GM03348 (cell line): ENCODE measurements at regions not wholly inside any gene's neighbourhood (a gene's known extent, or its start where the extent isn't known, plus 50 kb on each side); places are given as distances from the start of the nearest gene placed in this dataset.
A peak's percentile ranks its signal among the peaks of the same experiment; 100 is the strongest.

ENCODE experiments used
- DNase-seq: peaks from one replicate; pipeline ENCODE4 v3.0.0; 2012; ENCODE audit warnings: low spot score

GRCh38 chr2:234335661-234336228 lies 161.1 kb downstream of the ARL4C start:
- peak; percentile 83 for DNase-seq

- DNase-seq, result no peak
Measured at GRCh38 chr2:234334756-234335155, 162.1 kb downstream of the ARL4C start.

GRCh38 chr2:234334151-234334550 lies 162.7 kb downstream of the ARL4C start:
- DNase-seq, result no peak

GRCh38 chr2:234333168-234334130 lies 163.4 kb downstream of the ARL4C start:
- no peak for DNase-seq

GRCh38 chr2:234331966-234332365 lies 164.9 kb downstream of the ARL4C start:
- no peak for DNase-seq

- no peak for DNase-seq
Measured at GRCh38 chr2:234331566-234331965, 165.3 kb downstream of the ARL4C start.

- DNase-seq, result no peak
Measured at GRCh38 chr2:234330902-234331301, 166.0 kb downstream of the ARL4C start.

- no peak for DNase-seq
Measured at GRCh38 chr2:234329202-234329960, 167.5 kb downstream of the ARL4C start.

- no peak for DNase-seq
Measured at GRCh38 chr2:234328444-234328990, 168.4 kb downstream of the ARL4C start.

- no peak for DNase-seq
Measured at GRCh38 chr2:234326694-234327093, 170.2 kb downstream of the ARL4C start.

- DNase-seq, result no peak
Measured at GRCh38 chr2:234324116-234324515, 172.8 kb downstream of the ARL4C start.

GRCh38 chr2:234322766-234323465 lies 174.0 kb downstream of the ARL4C start:
- no peak for DNase-seq

- DNase-seq, result no peak
Measured at GRCh38 chr2:234320066-234320465, 176.8 kb downstream of the ARL4C start.

- no peak for DNase-seq
Measured at GRCh38 chr2:234318361-234318760, 178.5 kb downstream of the ARL4C start.

GRCh38 chr2:234313558-234313957 lies 183.3 kb downstream of the ARL4C start:
- no peak for DNase-seq

- DNase-seq, result no peak
Measured at GRCh38 chr2:234310166-234310565, 186.7 kb downstream of the ARL4C start.

GRCh38 chr2:234309431-234309830 lies 187.4 kb downstream of the ARL4C start:
- DNase-seq, result no peak

GRCh38 chr2:234308813-234309195 lies 188.1 kb downstream of the ARL4C start:
- DNase-seq, result peak; percentile 25

GRCh38 chr2:234308073-234308812 lies 188.6 kb downstream of the ARL4C start:
- no peak for DNase-seq

- no peak for DNase-seq
Measured at GRCh38 chr2:234307322-234307961, 189.4 kb downstream of the ARL4C start.
